BE2C (cell line): ENCODE measurements at regions not wholly inside any gene's neighbourhood (a gene's known extent, or its start where the extent isn't known, plus 50 kb on each side); places are given as distances from the start of the nearest gene placed in this dataset.
A peak's percentile ranks its signal among the peaks of the same experiment; 100 is the strongest.

Experiments used
- DNase-seq: peaks from one replicate; pipeline ENCODE4 v3.0.0-alpha.2; 2020
- H3K27me3 ChIP-seq: fragments of 250-450 bp; sonication (Bioruptor Pico); 2 replicates; pipeline ENCODE4 v1.5.1; 2020; ENCODE audit warnings: mild to moderate bottlenecking
- H3K36me3 ChIP-seq: fragments of 250-450 bp; sonication (Bioruptor Pico); 2 replicates; pipeline ENCODE4 v1.5.1; 2020; ENCODE audit warnings: mild to moderate bottlenecking
- H3K4me1 ChIP-seq: fragments of 250-450 bp; sonication (Bioruptor Pico); 2 replicates; pipeline ENCODE4 v1.5.1; 2020
- H3K4me3 ChIP-seq: 2 replicates; pipeline ENCODE4 v1.5.1; 2011; ENCODE audit warnings: low read depth, low read length
- H3K9me3 ChIP-seq: fragments of 250-450 bp; sonication (Bioruptor Pico); 2 replicates; pipeline ENCODE4 v1.5.1; 2020
- CTCF ChIP-seq: IDR thresholded peaks from 2 replicates; pipeline ENCODE4 v1.5.1; 2012; ENCODE audit warnings: mild to moderate bottlenecking, low read depth, low read length

DNA sequence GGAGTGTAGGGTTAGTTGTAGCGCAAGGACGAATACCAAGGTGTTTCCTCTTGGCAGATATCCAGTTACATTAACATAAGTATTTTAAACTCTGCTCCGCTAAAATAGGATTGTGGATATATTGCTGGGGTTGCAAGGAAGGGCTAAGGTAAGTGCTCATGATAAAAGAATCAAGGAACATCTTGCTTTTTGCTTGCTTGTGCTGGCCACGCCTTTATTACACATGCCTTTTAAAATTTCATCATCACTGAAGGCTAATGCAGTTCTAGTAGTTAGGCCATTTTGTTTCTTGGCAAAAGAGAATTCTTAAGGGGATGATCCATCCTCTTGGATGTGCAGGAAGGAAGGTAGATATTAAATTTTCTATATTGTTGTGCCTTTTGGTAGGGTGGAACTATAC is 415.6 kb upstream of the TPM1 start:
- H3K4me3 ChIP-seq = no peak overlapping the region
- TF ChIP-seq CTCF = no peak
- H3K9me3 ChIP-seq = no peaks in the 10 kb centered on the region
- no peaks in the 10 kb centered on the region for H3K36me3 ChIP-seq
- H3K4me1 ChIP-seq = peaks cover 27% of the 10 kb centered on the region
- DNase-seq = no peak
- H3K27me3 ChIP-seq = no peaks in the 10 kb centered on the region

- Histone ChIP-seq H3K27me3 (no peaks in the 10 kb centered on the region), H3K36me3 (no peaks in the 10 kb centered on the region), H3K4me1 (peaks cover 4% of the 10 kb centered on the region), H3K4me3 (no peak overlapping the region), H3K9me3 (no peaks in the 10 kb centered on the region)
- TF ChIP-seq CTCF = no peak
- DNase-seq = no peak
Observed at GRCh38 chr15:62631076-62631724, 411.3 kb upstream of the TPM1 start.

GRCh38 chr15:62636823-62637573 is 405.5 kb upstream of the TPM1 start:
- DNase-seq = no peak
- H3K4me1 ChIP-seq = peaks cover 19% of the 10 kb centered on the region

GRCh38 chr15:62637574-62637897 is 405.0 kb upstream of the TPM1 start:
- no peak for TF ChIP-seq CTCF
- H3K4me3 ChIP-seq = peak overlapping the region; percentile 16
- H3K36me3 ChIP-seq = no peaks in the 10 kb centered on the region
- peak; percentile 73 for DNase-seq
- H3K9me3 ChIP-seq = no peaks in the 10 kb centered on the region
- no peaks in the 10 kb centered on the region for H3K27me3 ChIP-seq
- H3K4me1 ChIP-seq = peaks cover 19% of the 10 kb centered on the region

More at GRCh38 chr15:62636823-62637573, 405.5 kb upstream of the TPM1 start:
- H3K27me3 ChIP-seq = no peaks in the 10 kb centered on the region
- H3K4me3 ChIP-seq = peak overlapping the region; percentile 16
- no peaks in the 10 kb centered on the region for H3K36me3 ChIP-seq
- H3K9me3 ChIP-seq = no peaks in the 10 kb centered on the region
- no peak for TF ChIP-seq CTCF

GRCh38 chr15:62637950-62638619 is 404.5 kb upstream of the TPM1 start:
- no peaks in the 10 kb centered on the region for H3K27me3 ChIP-seq
- TF ChIP-seq CTCF = no peak
- H3K36me3 ChIP-seq = no peaks in the 10 kb centered on the region
- no peaks in the 10 kb centered on the region for H3K9me3 ChIP-seq
- H3K4me3 ChIP-seq = no peak overlapping the region
- DNase-seq = no peak
- peaks cover 19% of the 10 kb centered on the region for H3K4me1 ChIP-seq

DNA sequence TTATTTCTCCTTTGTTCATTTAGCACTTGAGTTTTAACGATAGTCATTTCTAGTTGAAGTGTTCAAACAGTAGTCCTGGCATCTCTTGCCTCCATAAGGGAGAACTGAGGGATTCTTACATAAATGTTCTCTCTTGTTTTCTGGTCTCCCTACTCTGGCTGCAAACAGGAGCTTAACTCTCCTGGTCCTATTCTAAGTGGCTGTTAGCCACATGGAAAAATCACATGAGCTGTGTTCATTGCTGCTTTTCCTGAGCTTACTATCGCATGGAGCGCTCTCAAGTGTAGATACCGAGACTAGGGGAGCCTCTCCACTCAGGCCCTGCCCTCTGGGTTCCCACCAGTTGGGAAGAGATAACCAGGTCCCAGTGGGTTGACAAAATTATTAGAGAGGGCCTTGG is 403.1 kb upstream of the TPM1 start:
- Histone ChIP-seq H3K4me3 (no peak overlapping the region), H3K9me3 (no peaks in the 10 kb centered on the region), H3K36me3 (no peaks in the 10 kb centered on the region), H3K27me3 (no peaks in the 10 kb centered on the region), H3K4me1 (peaks cover 19% of the 10 kb centered on the region)
- no peak for TF ChIP-seq CTCF
- DNase-seq = no peak
